Ovary (tissue), 7 donors: ENCODE measurements at regions not wholly inside any gene's neighbourhood (a gene's known extent, or its start where the extent isn't known, plus 50 kb on each side); places are given as distances from the start of the nearest gene placed in this dataset.

Experiments used
- DNase-seq, 5 donors: peaks; one replicate each; pipeline ENCODE4 v3.0.0-alpha.2; 2019 to 2020
- H3K27ac ChIP-seq, 2 donors: fragments of 200-600 bp; one replicate each; pipeline versions ENCODE4 v1.5.1 to v1.8.0; 2019 to 2022
- H3K27me3 ChIP-seq: fragments of 200-600 bp; one replicate; pipeline ENCODE4 v1.8.0; 2022
- H3K36me3 ChIP-seq: fragments of 200-600 bp; sonication (generic); one replicate; pipeline ENCODE4 v1.5.1; 2019
- H3K4me1 ChIP-seq: one replicate; pipeline ENCODE4 v1.8.1; 2013; ENCODE audit warnings: mild to moderate bottlenecking, moderate library complexity; ENCODE audit not compliant: insufficient read depth
- H3K4me3 ChIP-seq: fragments of 200-600 bp; sonication (generic); one replicate; pipeline ENCODE4 v1.5.1; 2017
- H3K9me3 ChIP-seq, 2 donors: fragments of 200-600 bp in 1 of 2; sonication (generic) in 1 of 2; one replicate each; pipeline versions ENCODE4 v1.5.1 to v1.8.1; 2013 to 2019; ENCODE audit warnings: mild to moderate bottlenecking in 1 of 2, moderate library complexity in 1 of 2
- EP300 ChIP-seq: sonication (generic); formaldehyde crosslinking; IDR thresholded peaks from one replicate; pipeline ENCODE4 v1.6.1; 2017; ENCODE audit warnings: antibody characterized with exemption
- POLR2A ChIP-seq: fragments of 450-650 bp; IDR thresholded peaks from one replicate; pipeline ENCODE4 v1.6.1; 2017; ENCODE audit warnings: antibody characterized with exemption, mild to moderate bottlenecking, moderate library complexity
- WGBS, 3 donors: extraction: QIAGEN DNeasy Blood & Tissue Kit in 1 of 3; methylation state at CpG; one replicate each; pipeline versions ENCODE4 v1.1.5 to v1.1.7; 2013 to 2017; 5-methylcytosine and 5-hydroxymethylcytosine counted together
- intact Hi-C, 4 donors: fragments of 100-400 bp; cut with DNase I; formaldehyde crosslinking; loops; one replicate each; pipeline versions ENCODE4 v1.11.0 to v1.15.1; 2022 to 2023
- TF ChIP-seq, protein P1 (sequence below), 3 donors: fragments of 450-650 bp in 2 of 3; fragments of 200-600 bp in 1 of 3; IDR thresholded peaks; one replicate each; pipeline versions ENCODE4 v1.5.1 to v1.8.0; 2016 to 2022; ENCODE audit warnings: antibody characterized with exemption in 3 of 3, mild to moderate bottlenecking in 1 of 3
- donor health status: DM: no; HTN: no; CAD: no; lungs with moderate emphysema.
- donor health status: DM: no; HTN: no; CAD: no.
- donor health status: Bipolar disorder and iron deficiency.
- donor health status: DM: no; HTN: no; CAD: no.
- donor health status: DM: yes; HTN: yes; CAD: no.

DNA sequence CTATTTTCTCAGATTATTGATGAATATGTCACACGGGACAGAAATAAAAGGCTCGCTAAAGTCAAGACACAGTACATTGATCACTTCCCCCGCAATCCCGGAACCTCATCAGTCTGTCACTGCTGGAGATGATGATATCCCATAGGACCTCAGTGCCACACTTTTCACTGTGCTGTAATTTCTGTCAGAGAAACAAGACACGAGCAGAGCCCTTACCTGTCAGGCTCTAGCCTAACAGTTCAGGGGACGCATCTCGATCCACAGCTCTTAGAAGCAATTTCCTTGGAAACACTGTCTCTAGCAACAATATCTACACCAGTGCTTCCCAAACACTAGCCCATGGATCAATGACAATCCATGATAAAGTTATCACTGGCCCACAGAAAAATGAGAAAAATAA is 140.0 kb downstream of the GRIN2B start:
- Histone ChIP-seq H3K9me3 (no peaks in the 10 kb centered on the region), H3K4me3 (no peak overlapping the region), H3K4me1 (no peaks in the 10 kb centered on the region), H3K36me3 (no peaks in the 10 kb centered on the region), H3K27me3 (no peaks in the 10 kb centered on the region), H3K27ac (no peak overlapping the region)
- intact Hi-C loops = no loop called here
- no peak for DNase-seq
- WGBS, 3 donors = 88 to 89% (median 88%) methylated on average over 7 of the region's 7 CpGs
- TF ChIP-seq, protein P1, sequence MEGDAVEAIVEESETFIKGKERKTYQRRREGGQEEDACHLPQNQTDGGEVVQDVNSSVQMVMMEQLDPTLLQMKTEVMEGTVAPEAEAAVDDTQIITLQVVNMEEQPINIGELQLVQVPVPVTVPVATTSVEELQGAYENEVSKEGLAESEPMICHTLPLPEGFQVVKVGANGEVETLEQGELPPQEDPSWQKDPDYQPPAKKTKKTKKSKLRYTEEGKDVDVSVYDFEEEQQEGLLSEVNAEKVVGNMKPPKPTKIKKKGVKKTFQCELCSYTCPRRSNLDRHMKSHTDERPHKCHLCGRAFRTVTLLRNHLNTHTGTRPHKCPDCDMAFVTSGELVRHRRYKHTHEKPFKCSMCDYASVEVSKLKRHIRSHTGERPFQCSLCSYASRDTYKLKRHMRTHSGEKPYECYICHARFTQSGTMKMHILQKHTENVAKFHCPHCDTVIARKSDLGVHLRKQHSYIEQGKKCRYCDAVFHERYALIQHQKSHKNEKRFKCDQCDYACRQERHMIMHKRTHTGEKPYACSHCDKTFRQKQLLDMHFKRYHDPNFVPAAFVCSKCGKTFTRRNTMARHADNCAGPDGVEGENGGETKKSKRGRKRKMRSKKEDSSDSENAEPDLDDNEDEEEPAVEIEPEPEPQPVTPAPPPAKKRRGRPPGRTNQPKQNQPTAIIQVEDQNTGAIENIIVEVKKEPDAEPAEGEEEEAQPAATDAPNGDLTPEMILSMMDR (IDR thresholded peaks at IDR 0.05) = no peak
- no peak for TF ChIP-seq POLR2A
- no peak for TF ChIP-seq EP300

DNA sequence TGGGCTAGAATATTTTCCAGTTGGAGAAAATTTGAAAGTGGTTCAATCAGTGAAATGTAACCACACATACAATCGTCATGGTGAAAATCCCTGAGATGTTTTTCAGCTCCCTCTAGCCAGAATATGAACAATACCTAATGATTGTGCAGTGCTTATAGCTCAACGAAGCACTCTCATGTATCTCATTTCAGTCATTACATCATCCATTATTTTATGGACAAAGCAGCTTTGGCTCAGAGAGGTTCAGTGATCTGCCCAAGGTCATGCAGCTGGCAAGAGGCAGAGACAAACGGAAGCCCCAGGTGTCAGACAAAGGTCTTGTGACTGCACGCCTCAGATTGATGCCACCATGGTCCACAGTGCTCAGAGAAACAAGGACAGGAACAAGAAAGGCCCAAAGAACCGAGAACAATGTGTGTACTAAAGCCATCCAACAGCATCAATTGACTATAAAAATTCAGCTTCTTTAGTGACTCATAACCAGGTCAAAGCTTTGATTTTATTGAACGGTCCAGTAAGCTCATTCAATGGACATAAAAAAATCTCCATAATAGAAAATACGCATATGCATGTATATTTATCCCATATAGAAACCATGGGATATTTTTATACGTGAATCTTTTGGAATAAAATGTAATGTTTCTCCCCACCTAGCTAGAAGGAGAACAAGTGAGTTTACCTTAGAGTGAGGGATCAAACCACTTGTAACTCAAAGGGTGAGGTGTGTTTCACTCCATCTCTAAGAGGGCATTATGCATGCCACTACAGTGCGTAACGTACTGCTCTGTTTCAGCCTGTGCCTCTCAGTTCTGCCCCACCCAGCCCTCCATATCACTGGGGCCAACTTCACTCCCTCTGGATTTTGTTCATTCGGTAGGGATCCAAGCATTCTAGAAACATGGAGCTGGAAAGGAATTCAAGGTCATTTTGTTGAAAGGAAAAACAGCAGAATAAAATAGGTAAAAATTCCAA is 141.8 kb downstream of the GRIN2B start:
- Histone ChIP-seq H3K36me3 (no peaks in the 10 kb centered on the region), H3K9me3 (no peaks in the 10 kb centered on the region), H3K4me1 (no peaks in the 10 kb centered on the region), H3K4me3 (no peak overlapping the region), H3K27ac (no peak overlapping the region), H3K27me3 (no peaks in the 10 kb centered on the region)
- TF ChIP-seq POLR2A (no peak), EP300 (no peak)
- TF ChIP-seq, protein P1 (IDR thresholded peaks at IDR 0.05) = no peak
- intact Hi-C loops = no loop called here
- DNase-seq = no peak
- WGBS, 3 donors = 63 to 71% (median 67%) methylated on average over 11 of the region's 11 CpGs

DNA sequence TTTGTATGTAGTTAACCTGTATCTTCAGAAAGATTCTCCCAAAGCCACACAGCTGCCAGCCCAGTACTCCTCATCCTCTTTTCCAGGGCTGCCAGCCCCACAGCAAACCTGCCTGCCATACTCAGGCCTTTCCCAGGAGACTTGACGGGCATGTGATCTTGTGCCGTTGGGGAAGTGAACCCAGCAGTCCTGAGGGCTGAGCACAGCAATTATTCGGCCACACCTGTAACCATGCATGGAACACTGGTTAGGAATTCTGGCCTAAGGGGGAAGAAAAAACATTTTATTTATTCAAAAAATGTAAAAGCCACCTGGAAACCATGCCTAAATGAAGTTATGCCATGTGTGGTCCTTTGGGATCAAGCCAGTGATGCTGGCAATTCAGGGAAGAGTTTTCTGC is 145.3 kb downstream of the GRIN2B start:
- no peaks in the 10 kb centered on the region for H3K36me3 ChIP-seq
- H3K4me3 ChIP-seq = no peak overlapping the region
- WGBS, 3 donors = 86 to 93% (median 87%) methylated on average over 3 of the region's 3 CpGs
- no peaks in the 10 kb centered on the region for H3K4me1 ChIP-seq
- intact Hi-C loops = no loop called here
- no peak for DNase-seq
- H3K9me3 ChIP-seq = no peaks in the 10 kb centered on the region
- H3K27me3 ChIP-seq = no peaks in the 10 kb centered on the region
- H3K27ac ChIP-seq = no peak overlapping the region
- TF ChIP-seq EP300 = no peak
- TF ChIP-seq, protein P1 (IDR thresholded peaks at IDR 0.05) = no peak
- no peak for TF ChIP-seq POLR2A

DNA sequence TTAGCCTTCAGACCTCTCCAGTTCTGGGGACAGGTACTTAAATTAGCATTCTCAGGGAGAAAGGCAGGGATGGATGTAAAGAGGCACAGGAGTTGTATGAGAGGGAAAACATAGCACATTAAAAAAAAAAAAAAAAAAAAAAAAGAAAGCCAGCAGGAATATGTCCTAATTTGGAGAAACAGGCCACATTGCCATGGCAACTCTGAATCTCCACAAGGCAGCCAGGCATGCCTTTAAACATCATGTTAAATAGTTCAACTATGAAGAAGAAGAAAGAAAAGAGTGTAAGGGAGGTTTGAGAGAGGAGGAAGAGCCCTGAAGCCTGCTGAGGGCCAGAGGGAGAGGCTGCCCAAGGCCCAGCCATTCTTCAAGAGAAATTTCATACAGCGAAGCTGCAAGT is 145.8 kb downstream of the GRIN2B start:
- Histone ChIP-seq H3K4me3 (no peak overlapping the region), H3K36me3 (no peaks in the 10 kb centered on the region), H3K4me1 (no peaks in the 10 kb centered on the region), H3K27ac (no peak overlapping the region), H3K9me3 (no peaks in the 10 kb centered on the region), H3K27me3 (no peaks in the 10 kb centered on the region)
- TF ChIP-seq EP300 (no peak), POLR2A (no peak)
- TF ChIP-seq, protein P1 (IDR thresholded peaks at IDR 0.05) = no peak
- 90 to 93% (median 92%) methylated on average over 1 of the region's 1 CpG for WGBS, 3 donors
- intact Hi-C loops = no loop called here
- DNase-seq = no peak
